Epithelial cell of prostate (primary cell): ENCODE measurements at regions not wholly inside any gene's neighbourhood (a gene's known extent, or its start where the extent isn't known, plus 50 kb on each side); places are given as distances from the start of the nearest gene placed in this dataset.
"Not testable (repeated sequence)": the region's sequence is repeated elsewhere in the genome, so short reads cannot be mapped to it uniquely, and the experiment has no call there.

Experiments
- DNase-seq: peaks from one replicate; pipeline ENCODE4 v3.0.0-alpha.2; 2011; ENCODE audit warnings: low read depth, low spot score
- H3K27ac ChIP-seq: fragments of 450-650 bp; 2 replicates; pipeline ENCODE4 v1.5.1; 2017; ENCODE audit warnings: mild to moderate bottlenecking

DNA sequence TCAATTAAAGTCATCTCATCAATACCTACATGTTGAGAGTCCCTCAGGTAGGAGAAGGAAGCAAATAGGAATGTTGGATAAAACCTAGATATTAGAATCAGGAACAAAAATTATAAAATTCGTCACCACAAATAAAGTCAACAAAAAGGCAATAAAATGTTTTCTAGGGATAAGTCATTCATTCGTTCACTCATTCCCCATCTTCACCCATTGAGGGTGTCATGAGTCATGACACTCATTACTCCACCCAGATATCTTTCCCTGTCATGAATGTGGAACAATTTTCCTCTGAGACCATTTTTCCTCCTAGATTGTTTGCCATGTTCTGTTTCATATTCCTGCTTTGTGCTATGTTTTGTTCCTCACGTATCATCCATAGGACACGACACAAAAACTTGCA lies 50.9 kb upstream of the OLIG3 start:
- DNase-seq: no peak

DNA sequence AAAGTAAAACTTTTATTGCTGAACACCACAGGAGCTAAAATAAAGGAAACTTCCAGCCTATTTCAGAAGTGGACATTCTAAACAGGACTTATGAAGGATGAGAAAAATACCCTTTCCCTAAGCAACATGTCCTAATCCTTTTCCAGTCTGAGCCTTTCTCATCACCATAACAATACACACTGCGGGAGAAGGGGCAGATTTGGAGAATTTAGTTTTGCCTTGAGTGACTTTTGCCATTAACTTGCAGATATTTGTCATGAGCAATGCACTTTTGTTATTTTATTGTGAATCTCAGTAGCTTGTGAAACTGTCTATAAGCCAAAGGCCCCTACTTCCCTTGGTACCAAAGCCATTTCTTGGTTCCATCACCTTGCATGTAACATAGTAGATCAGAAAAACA lies 53.0 kb upstream of the OLIG3 start:
- no peak for DNase-seq
- H3K27ac ChIP-seq: no peak overlapping the region

More for the DNA sequence above, 50.9 kb upstream of the OLIG3 start:
- no peak overlapping the region for H3K27ac ChIP-seq

DNA sequence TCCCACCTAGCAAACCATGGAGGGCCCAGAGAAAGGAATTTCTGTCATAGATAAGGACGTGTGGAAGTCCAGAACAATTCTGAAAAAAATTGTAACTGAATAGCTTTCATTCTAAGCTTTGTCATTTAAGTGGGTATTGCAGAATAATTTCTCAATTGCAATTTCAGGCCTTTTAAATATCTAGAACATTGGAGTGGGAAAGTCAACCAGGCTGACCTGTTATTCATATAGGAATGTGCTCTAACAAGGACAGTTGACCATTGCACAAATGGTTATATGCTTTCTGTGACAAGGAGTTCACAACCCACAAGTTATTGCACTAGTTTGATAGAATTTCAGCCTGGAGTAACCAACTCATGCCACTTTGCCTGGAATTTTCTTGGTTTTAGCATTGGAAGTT lies 53.4 kb upstream of the OLIG3 start:
- no peak for DNase-seq
- no peak overlapping the region for H3K27ac ChIP-seq

DNA sequence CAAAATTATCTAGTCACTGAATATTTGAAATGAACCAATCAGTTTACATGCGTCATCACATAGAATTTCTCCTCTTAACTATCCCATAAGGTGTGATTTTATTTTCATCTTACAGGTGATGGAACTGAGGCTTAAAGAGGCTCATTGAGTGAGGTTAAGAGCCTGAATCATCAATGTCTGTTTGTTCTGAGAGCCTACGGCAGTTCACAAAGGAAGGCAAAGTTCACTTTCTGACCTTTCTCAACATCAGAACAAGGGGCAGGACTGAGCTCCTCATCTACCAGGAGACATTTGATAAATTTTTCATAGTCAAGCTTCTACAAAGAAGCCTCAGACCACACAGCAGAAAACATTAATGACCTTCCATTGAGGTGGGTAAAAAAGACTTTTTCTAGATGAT lies 54.9 kb upstream of the OLIG3 start:
- H3K27ac ChIP-seq: no peak overlapping the region
- no peak for DNase-seq

DNA sequence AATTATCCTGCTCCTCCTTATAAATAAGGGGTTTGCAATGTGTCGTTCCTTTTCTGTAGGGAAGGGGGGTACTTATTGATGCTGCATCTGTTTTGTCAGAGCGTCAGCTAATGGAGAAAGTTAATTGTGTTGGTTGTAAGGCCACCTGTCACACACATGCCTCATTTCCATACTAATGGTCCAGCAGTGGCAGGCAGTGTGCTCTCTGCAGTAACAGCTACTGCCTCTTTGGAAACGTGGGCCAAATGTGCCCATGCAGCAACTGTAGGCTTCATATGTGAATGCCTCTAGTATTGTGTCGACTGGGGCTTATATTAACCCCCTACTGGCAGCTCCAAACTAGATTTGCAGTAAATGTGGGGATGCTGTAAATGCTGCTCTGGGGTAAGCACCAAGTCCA lies 56.3 kb upstream of the OLIG3 start:
- H3K27ac ChIP-seq: no peak overlapping the region
- DNase-seq: no peak

DNA sequence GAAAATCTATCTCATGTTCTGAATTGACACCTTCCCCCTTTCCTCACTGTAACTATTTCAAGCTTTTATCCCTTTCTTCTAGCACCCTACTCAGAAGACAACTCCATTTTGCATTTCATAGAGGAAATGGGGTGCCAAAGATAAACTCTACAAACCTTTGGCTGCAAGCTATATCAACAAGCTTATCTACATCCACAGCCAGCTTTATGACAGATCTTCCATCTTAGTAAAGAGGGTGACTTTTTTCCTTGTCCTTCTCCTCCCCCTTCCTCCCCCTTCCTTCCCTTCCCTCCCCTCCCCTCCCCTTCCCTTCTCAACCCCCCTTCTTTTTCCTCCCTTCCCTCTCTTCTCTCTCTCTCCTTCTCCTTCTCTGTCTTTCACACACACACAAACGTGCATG lies 58.0 kb upstream of the OLIG3 start:
- no peak for DNase-seq
- H3K27ac ChIP-seq: no peak overlapping the region

DNA sequence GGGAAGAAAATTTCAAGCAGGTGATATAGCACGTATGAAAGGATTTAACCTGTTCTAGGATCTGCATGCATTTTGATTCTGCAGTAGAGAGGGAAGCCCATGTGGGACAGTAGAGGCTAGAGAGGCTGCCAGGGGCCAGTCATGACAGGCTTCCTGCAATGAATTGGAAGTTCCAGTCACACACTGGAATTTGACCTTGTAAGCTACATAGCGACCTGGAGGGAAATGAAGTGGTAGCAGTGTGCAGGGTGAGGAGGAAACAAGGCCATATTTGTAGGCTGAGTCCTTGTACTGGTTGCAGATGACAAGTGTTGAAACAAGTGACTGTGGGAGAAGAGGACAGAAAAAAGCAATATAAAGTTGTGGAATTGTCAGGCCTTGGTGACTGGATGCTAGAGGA lies 58.6 kb upstream of the OLIG3 start:
- no peak overlapping the region for H3K27ac ChIP-seq
- no peak for DNase-seq

DNA sequence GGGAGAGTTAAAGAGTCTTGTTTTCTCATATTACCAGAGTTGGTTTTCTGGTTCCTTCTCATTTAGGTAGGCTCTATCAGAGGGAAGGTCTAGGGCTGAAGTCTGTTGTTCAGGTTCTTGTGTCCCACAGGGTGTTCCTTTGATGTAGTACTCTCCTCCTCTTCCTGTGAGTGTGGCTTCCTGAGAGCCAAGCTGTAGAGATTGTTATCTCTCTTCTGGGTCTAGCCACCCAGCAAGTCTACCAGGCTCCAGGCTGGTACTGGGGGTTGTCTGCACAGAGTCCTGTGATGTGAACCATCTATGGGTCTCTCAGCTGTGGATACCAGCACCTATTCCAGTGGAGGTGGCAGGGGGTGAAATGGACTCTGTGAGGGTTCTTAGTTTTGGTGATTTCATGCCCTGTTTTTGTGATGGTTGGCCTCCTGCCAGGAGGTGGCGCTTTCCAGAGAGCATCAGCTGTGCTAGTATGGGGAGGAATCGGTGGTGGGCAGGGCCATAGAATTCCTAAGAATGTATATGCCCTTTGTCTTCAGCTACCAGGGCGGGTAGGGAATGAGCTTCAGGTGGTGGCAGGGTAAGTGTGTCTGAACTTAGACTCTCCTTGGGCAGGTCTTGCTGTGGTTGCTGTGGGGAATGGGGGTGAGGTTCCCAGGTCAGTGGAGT lies 65.5 kb upstream of the OLIG3 start:
- H3K27ac ChIP-seq: not testable (repeated sequence)

DNA sequence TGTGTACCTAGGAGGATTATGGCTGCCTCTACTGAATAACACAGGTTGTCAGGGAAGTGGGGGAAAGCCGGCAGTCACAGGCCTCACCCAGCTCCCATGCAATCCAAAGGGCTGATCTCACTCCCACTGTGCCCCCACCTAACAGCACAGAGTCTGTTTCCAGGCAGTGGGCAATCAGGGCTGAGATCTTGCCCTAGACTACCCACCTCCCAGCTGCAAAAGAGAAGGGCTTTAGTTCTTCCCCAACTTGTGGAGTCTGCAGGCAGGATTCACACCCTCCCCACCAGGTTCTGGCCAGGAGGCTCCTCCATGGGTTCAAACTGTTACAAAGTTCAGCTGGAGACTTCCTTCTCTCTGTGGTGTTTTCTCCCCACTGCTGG lies 66.0 kb upstream of the OLIG3 start:
- H3K27ac ChIP-seq: no peak overlapping the region

More for the DNA sequence above, 65.5 kb upstream of the OLIG3 start:
- not testable (repeated sequence) for DNase-seq

DNA sequence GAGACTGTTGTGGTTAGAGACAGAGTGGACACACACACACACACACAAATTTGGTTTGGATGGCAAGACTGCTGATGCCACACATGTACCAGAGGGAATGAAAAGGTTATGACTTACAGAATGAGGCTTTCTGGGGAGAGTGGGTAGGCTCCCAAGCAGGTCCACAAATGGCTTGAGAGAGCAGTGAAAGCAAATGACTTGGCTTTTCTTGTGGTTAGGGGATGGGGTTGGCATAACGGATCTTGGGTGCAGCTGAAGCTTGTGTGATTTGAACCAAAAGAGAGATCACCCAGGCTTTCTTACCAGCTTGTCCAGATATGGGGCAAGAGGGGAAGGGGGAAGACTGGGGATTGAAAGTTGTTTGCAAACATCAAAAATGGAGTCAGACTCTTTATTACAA lies 73.9 kb upstream of the OLIG3 start:
- H3K27ac ChIP-seq: no peak overlapping the region
- no peak for DNase-seq

More for the DNA sequence above, 66.0 kb upstream of the OLIG3 start:
- DNase-seq: no peak

DNA sequence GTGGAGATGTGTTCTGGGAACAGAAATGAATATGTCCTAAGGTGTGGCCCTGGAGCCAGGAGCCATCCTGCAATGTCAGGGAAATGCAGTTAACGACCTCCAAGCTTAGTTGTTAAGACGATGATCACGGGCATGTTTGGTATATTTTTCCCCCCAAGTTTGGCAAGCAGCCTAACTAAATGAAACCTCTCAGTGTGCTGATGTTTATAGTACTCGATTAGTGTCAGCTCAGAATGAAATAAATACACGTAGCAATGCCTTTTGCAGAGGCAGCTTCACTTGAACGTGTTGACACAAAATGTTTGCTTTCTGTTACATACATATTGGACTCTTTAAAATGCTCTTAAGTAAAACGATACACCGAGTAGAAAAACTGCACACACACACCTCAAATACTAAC lies 76.2 kb upstream of the OLIG3 start:
- H3K27ac ChIP-seq: no peak overlapping the region
- DNase-seq: no peak

DNA sequence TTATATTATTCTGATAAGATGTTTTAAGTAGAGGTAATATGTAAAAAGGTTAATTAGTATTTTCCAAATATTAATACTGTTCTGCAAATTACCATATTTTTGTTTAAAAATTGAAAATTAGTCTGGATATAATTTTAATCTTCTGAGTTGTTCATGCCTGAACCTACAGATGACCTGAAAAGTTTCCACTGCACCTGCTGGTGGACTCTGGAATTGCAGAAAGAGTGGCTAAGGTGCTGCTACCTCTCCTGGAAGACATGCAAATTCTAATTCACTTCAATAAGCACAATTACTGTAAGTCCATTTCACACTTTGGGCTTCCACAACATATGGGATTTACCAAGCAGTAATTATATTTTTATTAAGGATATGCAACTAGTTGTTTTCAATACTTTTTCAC lies 77.7 kb upstream of the OLIG3 start:
- no peak overlapping the region for H3K27ac ChIP-seq
- no peak for DNase-seq

DNA sequence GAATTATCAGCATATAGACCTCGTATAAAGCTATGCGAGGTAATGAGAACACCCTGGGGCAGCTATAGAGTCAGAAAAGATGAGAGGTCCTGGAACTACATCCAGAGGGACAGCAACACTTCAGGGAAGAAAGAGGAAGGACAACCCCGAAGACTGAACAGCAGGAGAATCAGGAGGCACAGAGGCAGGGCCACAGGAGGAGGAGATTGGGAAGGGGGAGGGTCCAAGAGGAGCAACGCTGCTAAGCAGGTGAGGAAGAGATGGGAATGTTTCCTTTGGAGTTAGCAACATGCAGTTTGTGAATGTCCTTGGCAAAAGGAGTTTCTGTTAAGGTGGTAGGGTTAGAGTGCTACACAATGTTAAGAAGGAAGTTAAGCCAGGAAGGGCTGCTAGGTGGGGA lies 79.5 kb upstream of the OLIG3 start:
- H3K27ac ChIP-seq: no peak overlapping the region
- no peak for DNase-seq

DNA sequence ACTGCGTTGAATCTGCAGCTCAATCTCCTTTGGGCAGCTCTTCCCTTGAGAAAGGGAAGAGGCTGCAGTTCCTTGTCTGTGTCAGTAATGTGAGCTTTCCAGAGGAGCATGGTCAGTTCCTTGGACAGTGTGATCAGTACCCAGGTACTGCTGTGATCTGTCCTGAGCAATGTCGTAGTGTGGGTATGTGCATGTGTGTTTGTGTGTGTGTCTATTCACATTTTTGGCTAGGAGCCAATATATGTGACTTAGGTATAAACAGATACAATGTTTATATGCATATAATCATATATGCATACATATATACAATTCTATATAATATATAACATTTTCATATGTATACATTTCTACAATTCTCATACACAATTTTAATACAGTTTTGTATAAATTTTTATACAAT lies 85.4 kb upstream of the OLIG3 start:
- DNase-seq: no peak
- H3K27ac ChIP-seq: no peak overlapping the region

DNA sequence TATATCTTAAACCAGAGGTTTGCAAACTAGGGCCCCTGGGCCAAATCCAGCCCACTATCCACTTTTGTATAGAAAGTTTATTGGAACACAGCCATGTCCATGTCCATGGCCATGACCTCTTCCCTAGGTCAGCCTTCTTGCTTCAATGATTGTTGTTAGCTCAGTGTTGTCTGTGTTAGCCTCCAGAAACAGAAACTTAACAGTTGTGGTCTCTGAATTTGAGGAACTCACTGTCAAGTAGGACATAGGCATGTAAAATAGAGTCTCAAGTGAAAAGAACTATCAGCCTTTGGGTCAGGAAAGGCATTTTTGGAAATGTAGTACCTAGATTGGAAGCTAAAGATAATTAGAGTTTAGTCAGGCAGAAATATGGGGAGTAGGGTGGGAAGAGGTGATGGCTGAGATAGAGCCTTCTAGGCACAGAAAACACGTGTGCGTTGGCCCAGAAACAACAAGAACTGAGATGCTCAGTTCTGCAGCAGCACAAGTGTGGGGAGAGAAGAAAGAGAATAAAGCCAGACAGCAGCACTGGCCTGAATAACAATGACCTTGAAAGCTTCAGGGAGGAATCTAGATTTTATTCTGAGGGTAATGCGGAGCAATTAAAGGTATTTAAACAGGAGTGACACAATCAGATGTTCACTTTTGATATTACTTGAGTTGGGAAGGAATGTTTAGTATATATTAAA lies 87.0 kb upstream of the OLIG3 start:
- DNase-seq: no peak
- H3K27ac ChIP-seq: no peak overlapping the region

DNA sequence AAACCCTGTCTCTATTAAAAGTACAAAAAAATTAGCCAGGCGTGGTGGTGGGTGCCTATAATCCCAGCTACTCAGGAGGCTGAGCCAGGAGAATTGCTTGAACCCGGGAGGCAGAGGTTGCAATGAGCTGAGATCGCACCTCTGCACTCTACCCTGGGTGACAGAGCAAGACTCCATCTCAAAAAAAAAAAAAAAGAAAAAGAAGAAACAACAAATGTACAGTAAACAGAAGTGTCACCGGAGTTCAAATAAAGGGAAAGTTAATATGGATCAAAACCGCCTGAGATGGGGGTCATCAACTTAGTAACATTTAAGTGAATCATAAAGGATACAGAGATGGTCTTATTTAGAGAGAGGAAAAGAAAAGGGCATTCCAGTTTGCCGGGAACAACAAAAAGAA lies 89.3 kb upstream of the OLIG3 start:
- DNase-seq: not testable (repeated sequence)

DNA sequence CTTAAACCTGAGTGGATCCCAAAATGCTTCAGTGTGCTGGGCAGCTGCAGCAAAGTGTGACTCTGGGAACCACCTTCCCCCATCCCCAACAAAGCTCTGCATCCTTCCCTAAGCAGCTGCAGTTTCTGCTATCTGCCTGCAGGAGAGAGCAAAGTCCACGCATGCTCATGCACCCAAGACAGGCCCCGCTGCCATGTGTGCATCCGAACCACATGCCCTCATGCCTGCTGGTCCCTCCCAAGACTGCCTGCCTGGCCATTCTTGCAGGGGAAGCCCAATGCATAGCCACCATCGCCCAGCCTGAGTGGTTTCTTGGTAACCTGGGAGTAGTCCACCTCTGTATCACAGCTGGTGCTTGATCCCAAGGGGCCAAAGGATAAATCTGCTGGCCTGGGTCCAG lies 94.3 kb upstream of the OLIG3 start:
- H3K27ac ChIP-seq: no peak overlapping the region
- no peak for DNase-seq

More for the DNA sequence above, 89.3 kb upstream of the OLIG3 start:
- H3K27ac ChIP-seq: not testable (repeated sequence)

DNA sequence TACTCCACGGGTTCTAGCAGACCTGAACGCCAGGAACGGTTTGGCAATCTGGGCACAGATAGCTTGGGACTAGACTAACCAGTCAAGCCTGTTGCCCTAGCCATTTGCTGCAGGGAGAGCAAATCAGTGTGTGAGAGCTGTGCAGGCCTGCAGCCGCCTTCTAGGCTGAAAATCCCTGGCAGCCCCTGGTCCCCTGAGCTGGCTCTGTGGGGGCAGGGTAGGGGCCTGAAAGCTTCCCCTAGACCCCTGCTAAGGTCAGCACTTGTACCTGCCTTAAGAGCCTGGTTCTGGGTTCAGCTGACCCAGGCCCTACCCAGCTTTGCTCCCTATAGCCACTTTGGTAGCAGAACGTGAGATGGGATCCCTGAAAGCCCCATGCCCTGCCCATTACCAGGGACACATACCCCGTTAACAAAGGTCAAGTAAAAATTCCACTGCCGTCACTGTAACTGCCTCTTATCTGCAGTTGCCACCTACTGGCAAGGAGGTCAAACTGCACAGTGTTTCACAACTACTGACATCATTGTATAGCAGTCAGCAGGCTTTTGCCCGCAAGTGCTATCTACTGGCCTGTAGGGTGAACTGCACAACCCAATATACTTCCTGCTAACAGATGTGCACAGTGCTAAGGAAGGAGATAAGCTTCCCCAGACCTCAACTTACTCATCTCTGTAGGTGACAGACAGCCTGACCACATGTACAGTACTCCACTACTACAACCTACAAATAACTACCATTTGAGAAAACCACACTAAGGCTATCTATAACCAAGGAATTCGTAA lies 95.1 kb upstream of the OLIG3 start:
- no peak overlapping the region for H3K27ac ChIP-seq
- peak; percentile 43 for DNase-seq

DNA sequence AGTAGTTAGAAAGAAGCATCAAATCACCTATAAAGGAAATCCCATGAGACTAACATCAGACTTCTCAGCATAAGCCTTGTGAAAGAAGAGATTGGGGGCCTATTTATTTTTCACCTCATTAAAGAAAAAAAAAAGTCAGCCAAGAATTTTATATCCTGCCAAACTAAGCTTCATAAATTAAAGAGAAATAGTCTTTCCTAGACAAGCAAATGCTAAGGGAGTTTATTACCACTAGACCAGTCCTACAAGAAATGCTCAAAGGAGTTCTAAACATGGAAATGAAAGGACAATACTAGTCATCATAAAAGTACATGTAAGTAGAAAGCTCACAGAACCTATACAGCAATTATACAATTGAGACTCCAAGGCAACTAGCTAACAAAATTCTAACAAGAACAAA lies 96.5 kb upstream of the OLIG3 start:
- no peak for DNase-seq
- no peak overlapping the region for H3K27ac ChIP-seq

DNA sequence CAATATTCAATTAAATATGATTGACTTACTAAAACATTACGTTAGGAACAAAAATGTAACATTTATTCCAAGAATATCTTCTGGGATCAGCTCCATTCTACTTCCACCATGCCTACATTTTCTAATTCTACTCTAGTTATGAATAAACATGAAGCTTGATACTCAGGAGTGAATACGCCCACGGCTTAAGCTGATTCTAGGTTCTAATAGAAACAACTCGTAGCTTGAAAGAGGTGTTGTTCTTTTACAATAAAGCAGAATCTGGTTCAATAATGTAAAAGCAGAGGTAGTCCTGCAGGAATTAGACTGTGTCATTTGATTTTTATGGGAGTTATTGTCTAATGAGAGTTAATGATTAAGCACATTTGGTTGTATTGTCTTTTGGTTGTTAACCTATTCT lies 107.3 kb upstream of the OLIG3 start:
- no peak for DNase-seq
- no peak overlapping the region for H3K27ac ChIP-seq
